ENCODE measurements at regions not wholly inside any gene's neighbourhood (a gene's known extent, or its start where the extent isn't known, plus 50 kb on each side); places are given as distances from the start of the nearest gene placed in this dataset.

DNA sequence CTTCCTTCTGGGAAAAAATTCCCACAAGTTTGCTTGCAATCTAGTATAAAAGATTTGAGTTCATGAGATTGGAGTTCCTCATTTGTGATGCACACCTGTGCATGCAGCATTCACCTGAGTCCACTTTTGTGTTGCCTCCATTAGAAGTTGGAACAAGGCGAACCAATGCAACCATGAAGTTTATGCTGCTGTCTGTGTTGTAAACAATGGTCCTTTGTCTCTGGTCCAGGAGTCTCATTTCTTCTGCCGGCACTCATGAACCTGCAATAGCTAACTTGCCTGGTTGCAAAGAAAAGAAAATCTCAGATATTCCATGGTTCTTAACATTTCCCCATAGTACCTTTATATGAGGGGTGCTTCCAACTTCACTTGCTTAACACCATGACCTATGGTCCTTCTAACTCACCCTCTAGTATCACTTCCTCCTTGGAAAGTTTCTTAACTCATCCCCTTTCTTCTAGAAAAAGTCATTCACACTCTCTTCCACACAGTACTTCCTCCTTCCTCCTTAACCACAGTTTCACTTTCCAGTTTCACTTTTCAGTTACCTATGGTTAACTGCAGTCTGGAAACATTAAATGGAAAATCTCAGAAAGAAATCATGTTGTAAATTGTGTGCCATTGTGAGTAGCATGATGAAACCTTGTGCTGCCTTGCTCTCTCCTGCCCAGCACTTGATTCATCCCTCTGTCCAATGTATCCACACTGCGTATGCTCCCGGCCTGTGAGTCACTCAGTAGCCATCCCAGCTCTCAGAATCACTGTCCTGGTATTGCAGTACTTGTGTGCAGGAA is 128.8 kb upstream of the TRIB2 start:
- no peak for DNase-seq (ENCODE audit: low read depth in 2 of 2)

DNA sequence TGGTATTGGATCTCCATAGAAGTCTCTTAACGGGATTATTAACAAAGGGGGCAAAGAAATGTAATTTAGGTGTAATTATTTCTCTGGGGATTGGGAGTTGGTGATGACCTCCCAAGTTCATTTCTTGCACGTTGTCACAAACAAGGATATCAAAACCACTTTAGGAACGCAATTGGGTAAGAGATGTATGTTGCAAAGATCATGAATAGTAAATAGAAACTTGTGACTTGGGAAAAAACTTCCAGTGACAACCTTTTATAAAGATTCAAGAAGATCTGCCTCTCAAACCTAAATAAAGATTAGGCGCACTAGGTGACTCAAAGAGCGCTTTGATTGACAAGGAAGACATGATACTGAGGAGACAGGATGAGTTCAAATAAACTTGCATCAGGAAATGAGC is 127.8 kb upstream of the TRIB2 start:
- no peak for DNase-seq (ENCODE audit: low read depth in 2 of 2)

DNA sequence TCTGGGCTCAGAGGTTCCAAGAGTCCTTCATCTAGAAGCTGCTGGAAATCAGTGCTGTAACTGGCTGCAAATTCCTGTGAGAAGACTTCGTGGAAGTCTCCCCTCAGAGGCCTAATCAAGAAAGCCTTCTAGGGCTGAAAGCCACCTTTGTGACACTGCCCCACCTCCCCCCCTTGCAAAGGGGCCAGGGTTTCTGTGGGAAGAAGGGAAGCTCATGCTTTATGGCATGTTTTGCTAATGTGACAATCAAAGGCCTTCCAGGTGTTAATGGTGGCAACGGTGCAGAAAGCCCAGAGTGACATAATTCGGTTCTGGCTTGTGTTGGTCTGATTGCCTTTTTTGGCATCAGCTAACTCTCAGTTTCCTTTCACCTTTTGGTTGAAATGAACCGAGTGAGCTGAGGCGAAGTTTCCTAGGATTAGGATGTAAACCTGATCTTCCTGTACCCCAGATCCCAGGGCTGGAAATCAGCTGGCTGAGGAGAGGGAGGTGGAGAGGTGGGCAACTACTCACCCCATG is 126.9 kb upstream of the TRIB2 start:
- DNase-seq (ENCODE audit: low read depth in 2 of 2), result no peak

DNA sequence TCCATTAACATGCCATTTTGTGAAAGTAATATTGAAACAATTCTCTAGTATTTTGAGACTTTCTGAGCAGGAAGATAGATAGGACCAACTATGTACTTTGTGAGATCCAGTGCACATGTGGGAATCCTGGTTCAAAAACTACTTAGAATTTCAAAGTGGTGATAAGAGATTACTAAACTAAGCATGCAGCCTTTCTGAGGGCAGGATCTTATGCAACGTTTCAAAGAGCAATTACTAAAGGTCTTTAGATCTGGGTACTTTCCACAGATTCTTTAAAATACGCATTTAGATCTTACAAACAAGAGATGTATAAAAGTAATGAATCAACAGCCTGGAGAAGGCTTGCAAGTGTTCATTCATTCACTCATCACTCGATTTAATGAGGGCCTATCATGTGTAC is 124.4 kb upstream of the TRIB2 start:
- DNase-seq (ENCODE audit: low read depth in 2 of 2), result no peak

DNA sequence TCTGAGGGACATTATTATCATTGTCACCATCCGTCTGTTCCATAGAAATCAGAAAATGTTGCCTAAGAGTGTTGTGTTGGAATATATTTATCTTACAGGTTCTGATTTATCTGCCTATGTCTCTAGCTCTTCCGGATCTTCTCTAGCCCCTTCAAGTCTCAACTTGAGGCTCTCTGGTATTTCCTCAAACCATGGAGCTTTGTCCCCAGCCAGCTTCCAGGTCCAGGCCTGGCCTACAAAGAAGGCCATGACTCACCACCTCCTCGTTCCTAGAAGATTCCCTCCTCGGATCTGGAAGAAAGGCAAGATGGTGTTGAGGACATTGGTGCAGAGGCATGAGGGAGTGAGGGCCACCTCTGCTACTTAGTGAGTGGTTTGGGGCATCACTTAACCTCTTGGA is 122.1 kb upstream of the TRIB2 start:
- DNase-seq (ENCODE audit: low read depth in 2 of 2), result no peak

DNA sequence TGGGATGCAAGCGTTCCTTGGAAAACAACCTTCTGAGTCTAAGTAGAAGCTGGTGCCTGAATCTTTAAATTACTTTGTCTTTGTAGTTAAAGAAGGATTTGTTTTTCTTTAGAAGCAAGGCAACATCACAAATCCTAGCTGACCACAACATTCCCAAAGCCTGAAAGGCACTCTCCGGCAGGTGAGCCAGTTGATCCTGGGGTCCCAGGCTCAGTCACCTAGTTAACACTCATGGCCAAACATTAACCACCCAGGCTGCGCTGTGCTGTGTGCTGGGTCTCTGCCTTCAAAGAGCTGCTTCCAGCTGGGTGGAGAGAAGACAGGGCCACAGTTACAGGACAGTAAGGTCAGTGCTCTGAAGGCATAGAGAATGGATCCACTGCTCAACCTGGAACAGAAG is 120.0 kb upstream of the TRIB2 start:
- DNase-seq (ENCODE audit: low read depth in 2 of 2), result no peak

DNA sequence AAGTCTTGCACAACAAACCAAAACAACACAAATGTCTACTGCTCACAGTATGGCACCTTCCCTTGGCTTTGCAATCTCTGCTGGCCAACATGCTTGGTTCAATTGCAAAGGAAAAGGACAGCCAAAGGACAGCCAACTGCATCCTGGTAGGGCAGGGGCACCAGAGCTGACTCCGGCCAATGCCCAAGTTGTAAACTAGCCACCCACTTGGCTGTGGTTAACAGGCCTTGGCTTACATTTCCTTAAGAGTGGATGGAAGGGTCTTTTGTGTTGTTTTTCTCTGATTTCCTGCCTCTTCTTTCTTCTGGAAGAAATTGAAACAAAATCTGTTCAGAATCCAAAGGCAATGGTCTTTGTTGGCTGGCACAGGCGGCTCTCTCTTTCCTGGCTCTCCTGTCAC is 119.1 kb upstream of the TRIB2 start:
- DNase-seq (ENCODE audit: low read depth in 2 of 2), result no peak

DNA sequence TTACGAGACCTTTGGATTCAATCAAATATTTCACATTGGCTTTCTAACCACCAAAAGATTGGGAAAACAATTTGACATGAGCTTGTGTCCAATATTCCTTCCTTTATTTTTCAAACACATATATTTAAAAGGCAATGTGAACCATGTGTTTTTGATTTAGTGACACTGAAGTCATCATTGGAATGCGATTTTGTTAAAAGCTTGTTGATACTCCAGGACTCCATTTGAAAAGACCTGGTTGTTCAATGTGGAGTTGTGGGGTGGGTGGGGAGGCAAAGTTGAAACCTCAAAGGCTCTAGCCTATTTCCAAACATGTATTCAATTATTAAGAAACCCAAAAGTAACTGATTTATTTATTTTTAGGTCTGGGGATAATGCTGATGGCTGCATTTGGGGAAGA is 114.1 kb upstream of the TRIB2 start:
- no peak for DNase-seq (ENCODE audit: low read depth in 2 of 2)

DNA sequence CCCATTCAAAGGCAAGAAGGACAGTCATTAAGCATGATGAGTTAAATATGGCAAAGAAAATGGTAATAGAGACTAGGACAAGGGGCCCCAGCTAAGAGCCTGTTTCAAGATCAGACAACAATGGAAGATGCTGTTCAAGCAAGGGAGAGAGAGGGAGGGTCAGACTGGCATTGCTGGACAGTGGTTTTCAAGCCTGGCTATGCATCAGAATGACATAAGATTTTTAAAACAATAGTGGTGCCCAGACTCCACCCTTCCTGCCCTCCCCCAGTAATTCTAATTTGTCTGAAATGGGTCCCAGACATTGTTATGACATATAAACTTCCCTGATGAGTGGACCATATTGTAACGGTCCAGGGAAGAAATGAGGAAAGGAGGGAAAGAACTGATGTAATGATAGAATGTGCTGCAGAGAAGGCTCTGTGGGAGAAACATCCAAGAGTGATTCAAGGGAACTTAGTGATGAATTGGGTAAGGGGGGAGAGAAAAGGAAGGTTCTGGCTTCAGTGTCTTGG is 112.9 kb upstream of the TRIB2 start:
- no peak for DNase-seq (ENCODE audit: low read depth in 2 of 2)

DNA sequence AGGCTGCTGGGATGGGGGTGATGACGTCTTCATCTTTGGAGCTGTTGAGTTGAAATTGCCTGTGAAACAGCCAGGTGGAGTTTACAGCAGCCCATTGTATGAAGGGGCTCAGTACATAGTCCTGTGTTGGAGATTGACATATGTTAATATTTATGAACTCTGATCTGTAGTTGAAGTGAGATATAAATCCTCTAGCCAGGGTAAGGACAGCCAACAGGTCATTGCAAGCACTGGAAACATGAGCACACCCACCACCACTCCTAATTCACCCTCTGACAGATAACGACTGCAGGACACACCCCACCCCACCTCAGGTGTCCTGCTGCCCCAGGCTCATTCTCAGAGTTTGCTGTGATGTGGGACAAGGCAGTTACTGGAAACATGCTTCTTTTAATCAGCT is 112.4 kb upstream of the TRIB2 start:
- DNase-seq (ENCODE audit: low read depth in 2 of 2), result no peak

DNA sequence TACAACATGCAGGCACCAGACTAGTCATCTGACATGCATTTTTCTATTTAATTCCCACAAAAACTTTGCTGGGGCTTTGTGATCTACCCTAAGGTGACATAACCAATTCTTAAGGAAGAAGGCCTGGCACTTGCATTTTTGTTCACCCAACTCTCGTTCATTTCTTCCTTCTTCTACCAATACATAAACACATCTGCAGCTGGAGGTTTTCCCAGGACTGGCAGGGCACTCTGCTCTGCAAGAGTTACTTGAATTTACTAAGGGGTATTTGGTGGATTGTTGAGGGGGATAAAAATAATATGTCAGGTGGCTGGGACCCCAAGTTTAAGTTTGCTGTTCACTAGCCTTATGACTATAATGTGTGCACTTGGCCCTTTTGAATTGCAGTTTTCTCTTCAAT is 111.4 kb upstream of the TRIB2 start:
- DNase-seq (ENCODE audit: low read depth in 2 of 2), result no peak

DNA sequence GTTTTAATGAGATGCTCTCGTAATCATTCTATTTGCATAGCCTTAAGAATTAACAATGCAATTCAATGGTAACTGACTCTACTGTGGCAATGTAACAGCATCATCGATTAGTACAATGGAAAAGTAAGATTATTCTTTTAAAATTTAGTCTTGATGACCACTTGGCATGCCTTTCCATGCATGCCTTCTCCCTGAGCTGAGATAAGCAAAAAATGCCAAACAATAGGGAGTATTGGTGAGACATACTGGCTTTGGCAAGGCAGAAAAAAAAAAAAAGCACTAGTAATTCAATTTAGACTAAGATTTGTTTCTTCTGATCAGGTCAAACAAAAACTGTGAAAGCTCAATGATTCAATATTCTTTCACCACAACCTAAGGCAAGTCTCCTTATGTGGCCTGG is 110.8 kb upstream of the TRIB2 start:
- no peak for DNase-seq (ENCODE audit: low read depth in 2 of 2)

DNA sequence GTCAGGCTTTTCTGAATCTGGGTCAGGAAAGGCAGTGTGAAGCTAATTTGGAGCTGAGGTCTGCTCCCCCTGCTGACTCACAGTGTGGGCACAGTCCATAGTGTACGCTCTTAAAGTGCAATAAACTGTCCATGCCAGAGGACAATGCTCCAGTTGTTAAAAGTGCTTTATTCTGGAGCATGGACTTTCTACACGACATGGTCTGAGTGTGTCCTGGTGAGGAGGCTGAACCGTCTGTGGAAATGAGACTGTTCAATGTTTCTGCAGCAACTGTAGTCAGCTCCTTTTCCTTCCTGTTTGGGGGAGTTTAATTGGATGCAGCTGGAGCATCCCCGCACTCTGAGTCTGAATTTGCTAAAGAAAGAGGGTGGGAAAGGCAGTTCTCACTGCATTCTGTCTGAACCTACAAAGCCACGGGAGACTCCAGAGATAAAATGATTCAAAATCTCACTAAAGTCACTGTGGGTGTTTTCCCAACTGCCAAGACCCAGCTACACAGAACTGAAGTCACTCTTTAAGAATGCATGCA is 110.2 kb upstream of the TRIB2 start:
- no peak for DNase-seq (ENCODE audit: low read depth in 2 of 2)

DNA sequence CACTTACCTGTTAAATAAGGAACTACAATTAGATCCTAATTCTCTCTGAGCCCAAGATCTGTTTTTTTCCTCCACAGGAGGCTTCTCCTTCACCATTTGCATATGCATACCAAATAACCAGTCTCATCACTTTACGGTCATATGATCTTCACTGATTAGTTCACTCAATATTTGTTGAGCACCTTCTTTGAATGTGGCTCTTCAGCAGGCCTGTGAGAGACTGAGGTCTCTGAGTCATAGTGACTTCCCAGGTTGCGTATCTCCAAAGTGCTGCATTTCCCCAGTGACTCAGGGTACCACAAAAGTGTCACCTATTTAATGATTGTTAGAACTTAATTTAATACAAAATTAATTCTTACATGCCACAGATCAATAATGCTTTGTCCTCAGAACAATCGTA is 108.8 kb upstream of the TRIB2 start:
- DNase-seq (ENCODE audit: low read depth in 2 of 2), result no peak

DNA sequence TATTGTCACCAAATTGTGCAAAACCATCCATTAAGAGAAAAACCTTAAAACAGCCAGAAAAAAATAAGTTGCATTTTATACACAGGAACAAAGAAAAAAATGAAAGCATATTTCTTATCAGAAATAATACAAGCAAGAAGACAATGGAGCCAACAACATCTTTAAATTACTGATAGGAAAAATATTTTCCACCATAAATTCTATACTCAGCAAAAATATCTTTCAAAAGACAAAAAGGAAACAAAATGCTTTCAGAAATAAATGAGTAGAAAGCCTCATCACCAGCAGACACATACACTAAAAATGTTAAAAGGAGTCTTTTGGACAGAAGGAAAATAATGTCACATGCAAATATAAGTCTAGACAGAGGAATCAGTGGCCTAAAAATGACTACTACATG is 106.4 kb upstream of the TRIB2 start:
- no peak for DNase-seq (ENCODE audit: low read depth in 2 of 2)

DNA sequence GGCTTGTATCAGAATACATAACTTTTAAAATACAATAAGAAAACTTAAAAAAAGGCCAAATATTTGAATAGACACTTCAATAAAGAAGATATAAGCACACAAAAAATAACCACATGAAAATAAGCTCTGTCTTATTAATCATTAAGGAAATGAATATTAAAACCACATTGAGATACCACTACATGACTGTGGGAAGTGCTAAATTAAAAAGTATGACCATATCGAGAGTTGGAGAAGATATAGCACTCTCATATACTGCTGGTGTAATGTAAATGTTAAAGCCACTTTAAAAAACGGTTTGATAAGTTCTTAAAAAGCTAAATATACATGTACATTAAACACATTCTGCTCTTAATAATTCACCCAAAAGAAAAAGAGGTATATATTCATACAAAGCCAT is 104.6 kb upstream of the TRIB2 start:
- no peak for DNase-seq (ENCODE audit: low read depth in 2 of 2)

DNA sequence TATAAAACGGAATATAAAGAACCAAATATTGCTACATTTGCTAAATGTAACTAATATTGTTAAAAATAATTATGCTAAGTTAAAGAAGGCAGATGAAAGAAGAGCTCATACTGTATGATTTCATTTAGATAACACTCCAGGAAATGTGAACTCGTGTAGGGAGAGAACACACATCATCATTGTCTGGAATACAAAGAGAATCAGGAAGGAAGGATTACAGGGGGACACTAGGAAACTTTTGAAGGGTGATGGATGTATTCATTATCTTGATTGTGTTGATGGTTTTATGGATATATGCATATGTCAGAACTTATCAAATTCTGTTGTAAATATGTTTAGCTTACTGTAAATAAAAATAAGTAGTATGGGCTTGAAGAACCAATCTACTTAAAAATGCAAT is 104.1 kb upstream of the TRIB2 start:
- DNase-seq (ENCODE audit: low read depth in 2 of 2), result no peak

DNA sequence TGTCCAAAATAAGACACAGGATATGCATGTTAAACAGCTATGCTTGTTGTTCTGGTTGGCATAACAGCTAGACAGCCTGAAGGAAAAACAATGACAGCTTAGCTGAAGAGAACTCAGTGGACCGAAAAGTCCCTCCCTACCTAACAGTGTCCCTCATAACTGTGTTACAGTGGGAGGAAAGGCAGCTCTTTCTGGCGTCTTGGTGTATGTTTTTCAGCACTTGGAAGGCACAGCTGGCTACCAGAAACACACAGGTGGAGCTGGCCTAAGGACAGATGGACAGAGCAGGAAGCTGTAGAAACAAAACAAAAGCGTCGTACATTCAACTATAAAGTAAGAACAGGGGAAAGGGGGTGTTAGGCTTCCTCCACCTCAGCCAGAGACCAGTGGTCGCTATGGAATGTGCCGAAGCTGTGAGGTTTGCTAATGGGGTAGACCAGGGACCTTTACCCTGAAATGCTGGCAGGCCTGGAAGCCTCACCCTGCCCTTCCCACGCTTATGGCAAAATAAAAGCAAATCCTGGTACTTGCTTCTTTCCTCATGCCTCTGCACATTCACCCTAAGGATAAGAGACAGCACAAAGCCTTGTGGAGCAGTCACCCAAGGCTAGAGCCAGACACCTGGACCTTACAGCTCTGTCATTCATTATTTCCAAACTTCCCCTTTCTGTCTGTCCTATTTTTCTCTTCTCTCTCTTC is 103.5 kb upstream of the TRIB2 start:
- no peak for DNase-seq (ENCODE audit: low read depth in 2 of 2)

DNA sequence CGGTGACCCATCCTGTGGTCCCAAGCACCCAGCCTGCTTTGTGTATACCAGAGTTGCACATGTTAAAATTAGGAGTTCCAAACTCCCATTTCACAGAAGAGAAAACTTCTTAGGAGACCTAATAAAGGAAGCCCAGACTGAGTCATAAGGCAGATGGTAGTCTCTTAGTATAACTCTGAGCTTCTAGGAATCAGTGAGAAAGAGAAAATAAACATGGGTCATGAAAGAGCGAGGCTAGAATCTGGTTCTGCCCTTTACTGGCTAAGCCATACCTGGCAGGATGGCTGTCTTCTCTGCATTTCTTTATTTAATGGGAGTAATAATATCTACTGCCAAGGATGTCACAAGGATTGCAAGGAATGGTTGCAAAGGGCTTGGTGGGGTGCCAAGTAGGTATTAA is 101.2 kb upstream of the TRIB2 start:
- no peak for DNase-seq (ENCODE audit: low read depth in 2 of 2)

DNA sequence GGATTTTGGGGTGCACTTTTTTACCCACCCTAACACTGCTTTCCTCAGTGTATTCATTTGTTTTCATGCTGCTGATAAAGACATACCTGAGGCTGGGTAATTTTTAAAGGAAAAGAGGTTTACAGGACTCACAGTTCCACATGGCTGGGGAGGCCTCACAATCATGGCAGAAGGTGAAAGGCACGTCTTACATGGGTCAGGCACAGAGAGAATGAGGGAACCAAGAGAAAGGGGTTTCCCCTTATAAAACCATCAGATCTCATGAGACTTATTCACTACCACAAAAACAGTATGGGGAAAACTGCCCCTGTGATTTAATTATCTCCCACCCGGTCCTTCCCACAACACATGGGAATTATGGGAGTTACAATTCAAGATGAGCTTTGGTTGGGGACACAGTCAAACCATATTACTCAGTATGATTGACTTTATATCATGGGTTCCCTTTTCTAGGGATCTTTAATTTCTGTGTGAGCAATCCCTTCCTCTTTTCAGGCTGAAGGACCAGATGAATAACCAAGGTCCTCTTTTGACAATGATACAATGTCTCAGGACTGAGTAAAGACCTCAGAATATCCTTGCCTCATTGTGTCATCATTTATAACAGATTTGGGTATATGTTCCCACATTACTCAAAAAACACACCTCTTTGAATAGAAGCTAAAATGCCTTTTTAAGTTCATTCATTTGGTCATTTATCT is 100.1 kb upstream of the TRIB2 start:
- no peak for DNase-seq (ENCODE audit: low read depth in 2 of 2)

DNA sequence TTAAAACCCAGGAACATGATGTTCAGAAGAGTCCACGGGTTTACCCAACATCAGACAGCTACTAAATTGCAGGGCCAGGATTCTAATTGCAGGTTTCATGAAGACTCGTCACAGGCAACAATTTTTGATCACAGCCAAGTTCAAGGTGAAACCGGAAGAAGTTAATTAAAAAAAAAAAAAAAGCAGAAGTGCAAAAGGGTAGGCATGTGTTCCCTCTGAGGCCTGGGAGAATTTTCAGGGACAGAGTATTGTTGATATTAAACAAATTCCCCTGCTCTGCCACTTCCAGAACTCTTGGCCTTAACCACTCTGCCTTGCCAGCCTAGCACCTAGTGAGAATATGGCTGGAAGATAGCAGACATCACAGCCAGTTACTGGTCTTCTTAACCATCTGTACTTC is 99.4 kb upstream of the TRIB2 start:
- no peak for DNase-seq (ENCODE audit: low read depth in 2 of 2)

DNA sequence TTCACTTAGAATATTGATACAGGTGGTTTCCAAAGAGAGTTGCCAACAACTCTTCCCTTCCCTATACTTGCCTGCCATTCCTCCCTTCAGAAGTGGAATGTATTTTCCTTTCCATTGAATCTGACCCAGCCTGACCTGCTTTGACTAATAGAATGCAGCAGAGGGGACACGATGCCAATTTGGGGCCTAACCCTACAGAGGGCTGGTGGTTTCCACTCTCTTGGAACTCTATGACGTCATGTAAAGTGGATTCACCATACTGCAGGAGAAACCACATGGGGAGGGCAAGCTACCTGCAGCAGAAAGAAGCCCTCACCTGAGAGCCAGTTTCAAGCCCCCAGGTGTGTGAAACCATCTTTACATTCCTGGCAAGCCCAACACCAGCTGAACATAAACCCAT is 98.9 kb upstream of the TRIB2 start:
- DNase-seq (ENCODE audit: low read depth in 2 of 2), result no peak
